ENCODE measurements at regions not wholly inside any gene's neighbourhood (a gene's known extent, or its start where the extent isn't known, plus 50 kb on each side); places are given as distances from the start of the nearest gene placed in this dataset.

GRCh38 chrX:140149761-140150160 is 184.4 kb upstream of the CXorf66 start:
- TF ChIP-seq CTCF (IDR thresholded peaks at IDR 0.05; ENCODE audit: extremely low read depth in 1 of 2, insufficient read depth in 1 of 2, low read depth in 1 of 2, low read length in 2 of 2) = no peak
- no peak for TF ChIP-seq POLR2AphosphoS5 (IDR thresholded peaks at IDR 0.05; ENCODE audit: insufficient read depth, low read depth, low read length)
- TF ChIP-seq EZH2 (IDR thresholded peaks at IDR 0.05; ENCODE audit: borderline replicate concordance, low read depth, low read length, severe bottlenecking) = no peak
- no peak for TF ChIP-seq POLR2A (IDR thresholded peaks at IDR 0.05; ENCODE audit: low read depth, low read length)
- TF ChIP-seq JUN (IDR thresholded peaks at IDR 0.05; ENCODE audit: borderline replicate concordance, insufficient read depth, insufficient read length, low read depth) = no peak
- TF ChIP-seq MYC (IDR thresholded peaks at IDR 0.05; ENCODE audit: low read depth, low read length) = no peak
- no peak for TF ChIP-seq GATA2 (IDR thresholded peaks at IDR 0.05; ENCODE audit: insufficient read depth, insufficient read length, low read depth, low read length)
- TF ChIP-seq, protein P1, sequence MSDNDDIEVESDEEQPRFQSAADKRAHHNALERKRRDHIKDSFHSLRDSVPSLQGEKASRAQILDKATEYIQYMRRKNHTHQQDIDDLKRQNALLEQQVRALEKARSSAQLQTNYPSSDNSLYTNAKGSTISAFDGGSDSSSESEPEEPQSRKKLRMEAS (IDR thresholded peaks at IDR 0.05; ENCODE audit: insufficient read depth, insufficient read length) = no peak

All from endothelial cell of umbilical vein (primary cell).